Gastrocnemius medialis (tissue), 4 donors: ENCODE measurements at regions not wholly inside any gene's neighbourhood (a gene's known extent, or its start where the extent isn't known, plus 50 kb on each side); places are given as distances from the start of the nearest gene placed in this dataset.
"Not testable (repeated sequence)": the region's sequence is repeated elsewhere in the genome, so short reads cannot be mapped to it uniquely, and the experiment has no call there.

Experiments used
- ATAC-seq, 2 donors: fragments of 150-250 bp; one replicate each; pipeline ENCODE4 v1.9.1; 2016
- DNase-seq, 2 donors: peaks; one replicate each; pipeline ENCODE4 v3.0.0-alpha.2; 2019
- H3K27ac ChIP-seq, 4 donors: fragments of 200-600 bp; sonication (generic); 1 replicate in 1 of 4; 2 replicates in 3 of 4; pipeline ENCODE4 v1.5.1; 2016 to 2018; ENCODE audit warnings: mild to moderate bottlenecking in 2 of 4, moderate library complexity in 1 of 4
- H3K27me3 ChIP-seq, 3 donors: fragments of 200-600 bp; sonication (generic) in 2 of 3; 1 replicate in 1 of 3; 2 replicates in 2 of 3; pipeline versions ENCODE4 v1.5.1 to v1.6.0; 2016 to 2019; ENCODE audit warnings: mild to moderate bottlenecking in 1 of 3, moderate library complexity in 1 of 3
- H3K36me3 ChIP-seq, 2 donors: fragments of 200-600 bp; sonication (generic) in 1 of 2; one replicate each; pipeline ENCODE4 v1.5.1; 2017 to 2018
- H3K4me1 ChIP-seq, 2 donors: fragments of 200-600 bp; sonication (generic) in 1 of 2; one replicate each; pipeline ENCODE4 v1.5.1; 2016 to 2017; ENCODE audit warnings: mild to moderate bottlenecking in 2 of 2
- H3K4me3 ChIP-seq, 4 donors: fragments of 200-600 bp; sonication (generic) in 3 of 4; 1 replicate in 1 of 4; 2 replicates in 3 of 4; pipeline ENCODE4 v1.5.1; 2016 to 2019; ENCODE audit warnings: mild to moderate bottlenecking in 2 of 4
- H3K9me3 ChIP-seq, 3 donors: fragments of 200-600 bp; sonication (generic) in 2 of 3; 1 replicate in 1 of 3; 2 replicates in 2 of 3; pipeline ENCODE4 v1.5.1; 2016 to 2019
- POLR2A ChIP-seq, 2 donors: fragments of 450-650 bp; IDR thresholded peaks; one replicate each; pipeline ENCODE4 v1.6.1; 2017; ENCODE audit warnings: antibody characterized with exemption in 2 of 2, mild to moderate bottlenecking in 2 of 2, moderate library complexity in 2 of 2
- in situ Hi-C, 4 donors: fragments of 200-750 bp; cut with MboI; loops; one replicate each; pipeline versions ENCODE4 v1.15.0 to v1.8.0; 2017; ENCODE audit warnings: low sequenced_read_pairs in 4 of 4
- intact Hi-C: fragments of 100-400 bp; cut with DNase I; formaldehyde crosslinking; loops from one replicate; pipeline ENCODE4 v1.15.1; 2023; ENCODE audit warnings: low total_unique reads
- TF ChIP-seq, protein P1 (sequence below), 5 experiments: fragments of 450-650 bp in 3 of 5; fragments of 200-600 bp in 2 of 5; sonication (generic) in 2 of 5; IDR thresholded peaks in 4 of 5; conservative IDR thresholded peaks in 1 of 5; 1 replicate in 4 of 5; 2 replicates in 1 of 5; pipeline ENCODE4 v1.5.1; 2016 to 2019; ENCODE audit warnings: antibody characterized with exemption in 5 of 5, mild to moderate bottlenecking in 3 of 5, moderate library complexity in 3 of 5

DNA sequence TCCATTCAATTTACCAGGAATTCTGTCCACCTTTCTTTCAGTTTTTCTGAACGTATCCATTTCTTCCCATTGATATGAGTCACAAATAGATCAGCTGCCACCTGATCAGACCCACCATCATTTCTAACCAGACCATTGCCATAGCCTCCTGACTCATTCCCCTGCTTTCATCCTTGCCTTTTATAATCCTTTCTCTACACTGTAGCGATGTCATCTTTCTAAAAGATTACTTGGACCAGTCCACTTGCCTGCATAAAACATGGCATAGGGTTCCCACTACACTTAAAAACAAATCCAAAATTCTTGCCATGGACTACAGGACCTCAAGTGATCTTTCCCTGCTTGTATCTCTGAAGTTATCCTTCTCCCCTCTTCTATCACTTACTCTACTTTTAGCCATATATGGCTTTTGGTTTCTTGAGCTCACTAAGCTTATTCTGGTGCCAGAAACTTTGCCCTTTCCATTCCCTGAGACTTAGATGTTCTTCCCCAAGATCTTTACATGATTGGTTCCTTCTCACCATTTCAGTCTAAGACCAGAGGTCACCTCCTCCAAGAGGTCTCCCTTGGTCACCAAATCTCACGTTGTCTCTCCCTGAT is 149.5 kb upstream of the KRR1 start:
- intact Hi-C loops (no loop called here), in situ Hi-C loops (no loop called here)
- H3K9me3 ChIP-seq = no peaks in the 10 kb centered on the region
- no peak overlapping the region for H3K4me3 ChIP-seq
- H3K27ac ChIP-seq = no peak overlapping the region
- no peaks in the 10 kb centered on the region for H3K27me3 ChIP-seq
- no peaks in the 10 kb centered on the region for H3K36me3 ChIP-seq
- no peak for TF ChIP-seq POLR2A (IDR thresholded peaks at IDR 0.05)
- TF ChIP-seq, protein P1, sequence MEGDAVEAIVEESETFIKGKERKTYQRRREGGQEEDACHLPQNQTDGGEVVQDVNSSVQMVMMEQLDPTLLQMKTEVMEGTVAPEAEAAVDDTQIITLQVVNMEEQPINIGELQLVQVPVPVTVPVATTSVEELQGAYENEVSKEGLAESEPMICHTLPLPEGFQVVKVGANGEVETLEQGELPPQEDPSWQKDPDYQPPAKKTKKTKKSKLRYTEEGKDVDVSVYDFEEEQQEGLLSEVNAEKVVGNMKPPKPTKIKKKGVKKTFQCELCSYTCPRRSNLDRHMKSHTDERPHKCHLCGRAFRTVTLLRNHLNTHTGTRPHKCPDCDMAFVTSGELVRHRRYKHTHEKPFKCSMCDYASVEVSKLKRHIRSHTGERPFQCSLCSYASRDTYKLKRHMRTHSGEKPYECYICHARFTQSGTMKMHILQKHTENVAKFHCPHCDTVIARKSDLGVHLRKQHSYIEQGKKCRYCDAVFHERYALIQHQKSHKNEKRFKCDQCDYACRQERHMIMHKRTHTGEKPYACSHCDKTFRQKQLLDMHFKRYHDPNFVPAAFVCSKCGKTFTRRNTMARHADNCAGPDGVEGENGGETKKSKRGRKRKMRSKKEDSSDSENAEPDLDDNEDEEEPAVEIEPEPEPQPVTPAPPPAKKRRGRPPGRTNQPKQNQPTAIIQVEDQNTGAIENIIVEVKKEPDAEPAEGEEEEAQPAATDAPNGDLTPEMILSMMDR (IDR thresholded peaks at IDR 0.05 in 4 of 5, conservative IDR thresholded peaks at IDR 0.05 in 1 of 5) = no peak
- DNase-seq (no peak), ATAC-seq (no peak)
- no peaks in the 10 kb centered on the region for H3K4me1 ChIP-seq

DNA sequence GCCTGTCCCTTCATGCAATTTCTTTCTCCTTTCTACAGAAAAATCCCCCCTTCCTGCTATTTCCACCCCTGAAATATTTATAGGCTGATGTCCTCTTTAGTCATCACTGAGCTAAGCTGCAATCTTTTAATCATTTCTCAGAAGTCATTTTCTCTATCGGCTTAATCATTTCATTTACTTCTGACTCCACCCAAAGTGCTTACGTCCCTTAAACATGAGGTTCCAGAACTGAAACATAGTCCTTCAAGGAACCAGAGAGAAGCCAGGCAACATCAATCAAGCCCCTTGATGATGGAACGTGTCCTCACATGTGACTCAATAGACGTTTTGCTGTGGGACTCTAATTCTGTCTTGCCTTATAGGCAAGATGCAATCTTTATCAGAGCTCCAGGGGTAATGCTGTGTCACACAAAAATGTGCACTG is 148.7 kb upstream of the KRR1 start:
- ATAC-seq (no peak), DNase-seq (no peak)
- Histone ChIP-seq H3K4me1 (no peaks in the 10 kb centered on the region), H3K4me3 (no peak overlapping the region), H3K36me3 (no peaks in the 10 kb centered on the region), H3K9me3 (no peaks in the 10 kb centered on the region), H3K27ac (no peak overlapping the region), H3K27me3 (no peaks in the 10 kb centered on the region)
- intact Hi-C loops (no loop called here), in situ Hi-C loops (no loop called here)
- TF ChIP-seq, protein P1 (IDR thresholded peaks at IDR 0.05 in 4 of 5, conservative IDR thresholded peaks at IDR 0.05 in 1 of 5) = no peak
- TF ChIP-seq POLR2A (IDR thresholded peaks at IDR 0.05) = no peak

DNA sequence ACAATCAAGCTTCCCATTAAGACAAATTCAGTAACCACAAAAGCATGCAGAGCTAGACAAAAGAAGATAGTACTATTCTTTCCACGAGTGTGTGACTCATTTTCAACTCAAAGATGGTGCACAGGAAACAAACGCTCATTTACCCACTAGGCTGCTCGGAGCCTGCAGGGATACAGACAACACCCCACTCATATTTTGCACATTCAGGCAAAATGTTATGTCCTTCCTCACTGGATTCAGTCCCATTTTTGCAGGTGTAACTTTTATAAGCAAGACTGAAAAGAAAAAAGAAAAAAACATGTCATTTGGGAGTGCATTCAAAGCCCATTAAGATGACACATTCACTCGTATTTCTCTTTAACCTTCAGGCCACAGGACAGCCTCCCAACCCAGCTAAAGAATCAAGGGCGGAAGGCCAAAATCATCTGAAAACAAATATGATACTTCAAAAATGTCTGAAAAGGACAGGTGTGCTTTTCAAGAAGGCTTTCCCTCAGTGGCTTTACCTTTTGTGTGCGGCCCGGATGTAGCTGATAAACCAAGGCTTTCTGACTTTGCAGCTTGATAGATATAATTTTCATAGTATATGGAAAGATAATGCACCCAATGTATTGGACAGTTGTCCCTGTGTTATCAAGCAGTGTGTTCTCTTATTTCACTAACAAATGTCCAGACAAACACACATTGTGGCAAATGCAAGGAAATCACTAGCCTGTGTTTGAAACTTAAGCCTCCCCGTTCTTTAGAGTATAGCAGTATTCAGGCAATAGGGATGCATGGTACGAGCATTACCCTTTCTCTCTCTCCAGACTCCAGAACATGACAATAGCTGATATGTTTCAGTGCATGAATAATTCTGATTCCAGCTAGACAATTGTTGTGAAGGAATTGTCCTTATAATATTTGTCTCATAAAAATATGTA is 147.8 kb upstream of the KRR1 start:
- in situ Hi-C loops (no loop called here), intact Hi-C loops (no loop called here)
- Histone ChIP-seq H3K27ac (no peak overlapping the region), H3K9me3 (no peaks in the 10 kb centered on the region), H3K4me1 (no peaks in the 10 kb centered on the region), H3K27me3 (no peaks in the 10 kb centered on the region), H3K4me3 (no peak overlapping the region), H3K36me3 (no peaks in the 10 kb centered on the region)
- DNase-seq (no peak), ATAC-seq (no peak)
- no peak for TF ChIP-seq POLR2A (IDR thresholded peaks at IDR 0.05)

GRCh38 chr12:75658286-75658685 is 146.9 kb upstream of the KRR1 start:
- TF ChIP-seq POLR2A (IDR thresholded peaks at IDR 0.05) = no peak
- TF ChIP-seq, protein P1 (IDR thresholded peaks at IDR 0.05 in 4 of 5, conservative IDR thresholded peaks at IDR 0.05 in 1 of 5) = no peak
- intact Hi-C loops = no loop called here

DNA sequence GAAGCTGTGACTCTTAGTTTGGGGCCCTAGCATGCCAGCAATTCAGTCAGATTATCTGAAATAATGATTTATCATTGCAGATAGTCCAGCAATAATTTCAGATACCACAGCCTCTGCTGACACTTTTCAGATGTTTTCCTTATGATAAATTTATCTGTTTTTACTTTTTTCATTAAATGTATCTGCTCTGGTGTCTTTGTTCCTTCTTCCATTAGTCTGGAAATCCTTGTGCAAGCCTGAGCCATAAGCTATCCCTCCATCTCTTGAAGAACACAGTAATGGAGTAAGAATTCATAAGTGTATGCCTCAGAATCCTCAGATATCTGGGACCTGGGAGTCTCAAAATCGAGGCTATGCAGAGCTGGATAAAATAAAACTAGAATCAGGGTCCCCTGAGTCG is 146.4 kb upstream of the KRR1 start:
- H3K4me1 ChIP-seq = no peaks in the 10 kb centered on the region
- no peak overlapping the region for H3K4me3 ChIP-seq
- no peaks in the 10 kb centered on the region for H3K9me3 ChIP-seq
- H3K27me3 ChIP-seq = no peaks in the 10 kb centered on the region
- H3K36me3 ChIP-seq = no peaks in the 10 kb centered on the region
- ATAC-seq = no peak
- DNase-seq = no peak
- TF ChIP-seq, protein P1 (IDR thresholded peaks at IDR 0.05 in 4 of 5, conservative IDR thresholded peaks at IDR 0.05 in 1 of 5) = no peak
- no peak for TF ChIP-seq POLR2A (IDR thresholded peaks at IDR 0.05)
- no peak overlapping the region for H3K27ac ChIP-seq
- intact Hi-C loops (no loop called here), in situ Hi-C loops (no loop called here)

More at GRCh38 chr12:75658286-75658685, 146.9 kb upstream of the KRR1 start:
- in situ Hi-C loops = no loop called here
- DNase-seq = no peak
- H3K9me3 ChIP-seq = no peaks in the 10 kb centered on the region
- H3K27ac ChIP-seq = no peak overlapping the region
- no peak for ATAC-seq
- H3K27me3 ChIP-seq = no peaks in the 10 kb centered on the region
- no peaks in the 10 kb centered on the region for H3K4me1 ChIP-seq
- no peak overlapping the region for H3K4me3 ChIP-seq
- no peaks in the 10 kb centered on the region for H3K36me3 ChIP-seq

GRCh38 chr12:75657354-75657753 is 145.9 kb upstream of the KRR1 start:
- H3K27ac ChIP-seq, H3K36me3 ChIP-seq, H3K27me3 ChIP-seq, in situ Hi-C loops, DNase-seq, H3K4me1 ChIP-seq, H3K9me3 ChIP-seq, H3K4me3 ChIP-seq, ATAC-seq, intact Hi-C loops: not testable (repeated sequence)
